ENCODE measurements at regions not wholly inside any gene's neighbourhood (a gene's known extent, or its start where the extent isn't known, plus 50 kb on each side); places are given as distances from the start of the nearest gene placed in this dataset.
"Not testable (repeated sequence)": the region's sequence is repeated elsewhere in the genome, so short reads cannot be mapped to it uniquely, and the experiment has no call there.

DNA sequence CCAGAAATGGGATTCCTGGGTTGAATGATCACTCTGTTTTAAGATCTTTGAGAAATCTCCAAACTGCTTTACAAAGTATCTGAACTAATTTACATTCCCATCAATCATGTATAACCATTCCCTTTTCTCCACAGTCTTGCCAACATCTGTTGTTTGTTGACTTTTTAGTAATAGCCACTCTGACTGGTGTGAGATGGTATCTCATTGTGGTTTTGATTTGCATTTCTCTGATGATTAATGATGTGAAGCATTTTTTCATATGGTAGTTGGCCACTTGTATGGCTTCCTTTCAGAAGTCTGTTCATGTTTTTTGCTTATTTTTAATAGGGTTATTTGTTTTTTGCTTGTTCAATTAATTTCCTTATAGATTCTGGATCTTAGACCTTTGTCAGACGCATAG, 211.8 kb upstream of the AVPR1A start:
- H3K36me3 ChIP-seq (ENCODE audit: control insufficient read depth, insufficient read depth, low read length): no peaks in the 10 kb centered on the region
- H3K4me3 ChIP-seq (ENCODE audit: low read depth, low read length): no peak overlapping the region
- no peak for FAIRE-seq
- DNase-seq (ENCODE audit: low read depth): peak; percentile 80
- no peaks in the 10 kb centered on the region for H3K27me3 ChIP-seq (ENCODE audit: control insufficient read depth, insufficient read depth, low read length)
- no peak for TF ChIP-seq CTCF (IDR thresholded peaks at IDR 0.05; ENCODE audit: insufficient read depth, low read length, severe bottlenecking)

- DNase-seq (ENCODE audit: low read depth): no peak
- H3K36me3 ChIP-seq (ENCODE audit: control insufficient read depth, insufficient read depth, low read length): no peaks in the 10 kb centered on the region
- no peak overlapping the region for H3K4me3 ChIP-seq (ENCODE audit: low read depth, low read length)
- no peak for TF ChIP-seq CTCF (IDR thresholded peaks at IDR 0.05; ENCODE audit: insufficient read depth, low read length, severe bottlenecking)
- no peak for FAIRE-seq
- H3K27me3 ChIP-seq (ENCODE audit: control insufficient read depth, insufficient read depth, low read length): no peaks in the 10 kb centered on the region
Measured at GRCh38 chr12:63362166-63362565, 211.2 kb upstream of the AVPR1A start.

GRCh38 chr12:63354969-63355368, 204.0 kb upstream of the AVPR1A start:
- FAIRE-seq: no peak

GRCh38 chr12:63353559-63353958, 202.6 kb upstream of the AVPR1A start:
- Histone ChIP-seq H3K27me3 (ENCODE audit: control insufficient read depth, insufficient read depth, low read length) (no peaks in the 10 kb centered on the region), H3K4me3 (ENCODE audit: low read depth, low read length) (no peak overlapping the region), H3K36me3 (ENCODE audit: control insufficient read depth, insufficient read depth, low read length) (no peaks in the 10 kb centered on the region)
- FAIRE-seq (no peak), DNase-seq (ENCODE audit: low read depth) (peak; percentile 68)
- no peak for TF ChIP-seq CTCF (IDR thresholded peaks at IDR 0.05; ENCODE audit: insufficient read depth, low read length, severe bottlenecking)

More at GRCh38 chr12:63354969-63355368, 204.0 kb upstream of the AVPR1A start:
- H3K27me3 ChIP-seq (ENCODE audit: control insufficient read depth, insufficient read depth, low read length): no peaks in the 10 kb centered on the region
- H3K4me3 ChIP-seq (ENCODE audit: low read depth, low read length): no peak overlapping the region
- no peaks in the 10 kb centered on the region for H3K36me3 ChIP-seq (ENCODE audit: control insufficient read depth, insufficient read depth, low read length)
- TF ChIP-seq CTCF (IDR thresholded peaks at IDR 0.05; ENCODE audit: insufficient read depth, low read length, severe bottlenecking): no peak
- peak; percentile 7 for DNase-seq (ENCODE audit: low read depth)

DNA sequence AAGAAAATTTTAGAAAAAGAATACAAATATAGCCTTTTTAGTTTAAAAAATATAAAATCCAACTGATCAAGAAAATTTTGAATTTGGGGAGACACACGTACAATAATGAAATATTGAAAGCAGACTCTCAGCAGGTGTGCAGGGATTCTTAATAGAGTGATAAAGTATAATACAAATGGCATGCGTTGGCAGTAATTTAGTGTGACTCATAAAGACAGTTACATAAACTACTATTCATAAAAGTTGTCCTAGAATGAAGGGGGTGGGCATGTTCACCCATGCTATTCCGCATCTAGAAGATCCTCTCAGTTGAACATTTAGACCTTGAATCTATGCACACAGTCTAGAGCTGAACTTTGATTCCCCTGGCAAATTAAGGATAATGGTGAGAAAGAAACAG, 200.4 kb upstream of the AVPR1A start:
- DNase-seq (ENCODE audit: low read depth) (peak; percentile 13), FAIRE-seq (no peak)
- Histone ChIP-seq H3K27me3 (ENCODE audit: control insufficient read depth, insufficient read depth, low read length) (no peaks in the 10 kb centered on the region), H3K4me3 (ENCODE audit: low read depth, low read length) (no peak overlapping the region), H3K36me3 (ENCODE audit: control insufficient read depth, insufficient read depth, low read length) (no peaks in the 10 kb centered on the region)
- no peak for TF ChIP-seq CTCF (IDR thresholded peaks at IDR 0.05; ENCODE audit: insufficient read depth, low read length, severe bottlenecking)

DNA sequence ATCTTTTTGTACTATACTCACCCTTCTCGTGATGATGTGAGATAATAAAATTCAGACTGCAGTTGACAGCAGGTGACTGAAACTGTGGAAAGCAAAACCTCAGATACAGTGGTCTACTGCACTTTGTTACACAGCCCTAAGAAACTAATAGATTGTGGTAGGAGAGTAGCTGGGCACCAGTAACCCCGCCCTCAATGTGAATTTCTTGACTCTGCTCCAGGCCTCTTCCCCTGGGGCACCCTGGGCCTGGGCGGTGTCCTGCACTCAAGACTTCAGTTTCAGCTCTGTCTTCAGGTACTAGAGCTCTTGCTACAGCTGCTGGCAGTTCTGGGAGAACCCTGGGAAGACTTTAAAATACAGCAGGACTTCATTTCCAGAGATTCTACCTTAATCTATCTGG, 197.6 kb upstream of the AVPR1A start:
- FAIRE-seq (no peak), DNase-seq (ENCODE audit: low read depth) (no peak)
- Histone ChIP-seq H3K27me3 (ENCODE audit: control insufficient read depth, insufficient read depth, low read length) (no peaks in the 10 kb centered on the region), H3K4me3 (ENCODE audit: low read depth, low read length) (no peak overlapping the region), H3K36me3 (ENCODE audit: control insufficient read depth, insufficient read depth, low read length) (no peaks in the 10 kb centered on the region)
- no peak for TF ChIP-seq CTCF (IDR thresholded peaks at IDR 0.05; ENCODE audit: insufficient read depth, low read length, severe bottlenecking)

DNA sequence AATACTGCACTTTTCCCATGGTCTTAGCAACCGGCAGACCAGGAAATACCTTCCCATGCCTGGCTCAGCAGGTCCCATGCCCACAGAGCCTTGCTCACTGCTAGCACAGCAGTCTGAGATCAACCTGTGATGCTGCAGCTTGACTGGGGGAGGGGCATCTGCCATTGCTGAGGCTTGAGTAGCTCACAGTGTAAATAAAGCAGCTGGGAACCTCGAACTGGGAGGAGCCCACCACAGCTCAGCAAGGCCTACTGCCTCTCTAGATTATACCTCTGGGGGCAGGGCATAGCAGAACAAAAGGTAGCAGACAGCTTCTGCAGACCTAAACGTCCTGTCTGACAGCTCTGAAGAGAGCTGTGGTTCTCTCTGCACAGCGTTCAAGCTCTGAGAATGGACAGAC, 186.2 kb upstream of the AVPR1A start:
- H3K36me3 ChIP-seq (ENCODE audit: control insufficient read depth, insufficient read depth, low read length); FAIRE-seq; H3K27me3 ChIP-seq (ENCODE audit: control insufficient read depth, insufficient read depth, low read length); H3K4me3 ChIP-seq (ENCODE audit: low read depth, low read length); DNase-seq (ENCODE audit: low read depth): not testable (repeated sequence)
